ENCODE measurements at regions not wholly inside any gene's neighbourhood (a gene's known extent, or its start where the extent isn't known, plus 50 kb on each side); places are given as distances from the start of the nearest gene placed in this dataset.

DNA sequence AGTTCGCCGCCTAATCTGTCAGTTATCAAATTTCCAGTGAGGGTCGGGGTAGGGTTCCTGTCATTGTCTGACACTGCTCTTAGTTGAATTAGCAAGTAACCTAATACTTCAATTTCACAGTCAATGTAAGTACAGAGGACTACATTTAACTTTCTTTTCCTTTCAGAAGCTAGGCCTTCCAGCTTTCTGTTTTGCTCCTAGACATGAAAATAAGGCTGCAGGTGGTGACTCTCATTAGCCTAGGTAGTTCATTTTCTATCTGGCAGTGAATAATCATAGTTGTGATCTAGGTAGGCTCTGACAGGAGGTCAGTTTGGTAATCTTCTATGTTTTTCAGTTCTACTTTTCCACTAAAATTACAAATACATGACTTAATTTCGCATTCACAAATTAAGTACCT, 783.1 kb downstream of the MRPL39 start:
- TF ChIP-seq, protein P1, sequence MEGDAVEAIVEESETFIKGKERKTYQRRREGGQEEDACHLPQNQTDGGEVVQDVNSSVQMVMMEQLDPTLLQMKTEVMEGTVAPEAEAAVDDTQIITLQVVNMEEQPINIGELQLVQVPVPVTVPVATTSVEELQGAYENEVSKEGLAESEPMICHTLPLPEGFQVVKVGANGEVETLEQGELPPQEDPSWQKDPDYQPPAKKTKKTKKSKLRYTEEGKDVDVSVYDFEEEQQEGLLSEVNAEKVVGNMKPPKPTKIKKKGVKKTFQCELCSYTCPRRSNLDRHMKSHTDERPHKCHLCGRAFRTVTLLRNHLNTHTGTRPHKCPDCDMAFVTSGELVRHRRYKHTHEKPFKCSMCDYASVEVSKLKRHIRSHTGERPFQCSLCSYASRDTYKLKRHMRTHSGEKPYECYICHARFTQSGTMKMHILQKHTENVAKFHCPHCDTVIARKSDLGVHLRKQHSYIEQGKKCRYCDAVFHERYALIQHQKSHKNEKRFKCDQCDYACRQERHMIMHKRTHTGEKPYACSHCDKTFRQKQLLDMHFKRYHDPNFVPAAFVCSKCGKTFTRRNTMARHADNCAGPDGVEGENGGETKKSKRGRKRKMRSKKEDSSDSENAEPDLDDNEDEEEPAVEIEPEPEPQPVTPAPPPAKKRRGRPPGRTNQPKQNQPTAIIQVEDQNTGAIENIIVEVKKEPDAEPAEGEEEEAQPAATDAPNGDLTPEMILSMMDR (IDR thresholded peaks at IDR 0.05) = no peak
- Histone ChIP-seq H3K27ac (no peak overlapping the region), H3K4me3 (no peak overlapping the region)
- no peak for DNase-seq (ENCODE audit: low spot score)

DNA sequence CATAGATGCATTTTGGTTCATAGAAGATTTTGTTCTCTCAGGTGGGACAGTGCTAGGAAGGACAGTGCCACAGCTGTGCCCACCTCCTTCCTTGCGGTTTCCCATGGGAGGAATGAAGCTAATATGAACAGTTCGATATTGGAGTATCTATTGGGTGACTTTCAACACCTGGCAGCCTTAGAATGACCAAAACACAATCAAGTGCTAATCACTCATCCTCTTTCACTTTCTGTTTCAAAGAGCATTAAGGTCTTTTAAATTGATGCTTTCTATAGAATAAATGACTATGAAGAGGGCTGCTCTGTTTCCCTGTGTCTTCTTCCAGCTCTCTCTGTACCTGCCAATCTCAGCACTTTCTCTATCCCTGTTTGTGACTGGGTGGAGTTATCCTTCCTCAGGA, 784.0 kb downstream of the MRPL39 start:
- TF ChIP-seq, protein P1 (IDR thresholded peaks at IDR 0.05) = no peak
- DNase-seq (ENCODE audit: low spot score) = no peak
- H3K27ac ChIP-seq = no peak overlapping the region
- no peak overlapping the region for H3K4me3 ChIP-seq

DNA sequence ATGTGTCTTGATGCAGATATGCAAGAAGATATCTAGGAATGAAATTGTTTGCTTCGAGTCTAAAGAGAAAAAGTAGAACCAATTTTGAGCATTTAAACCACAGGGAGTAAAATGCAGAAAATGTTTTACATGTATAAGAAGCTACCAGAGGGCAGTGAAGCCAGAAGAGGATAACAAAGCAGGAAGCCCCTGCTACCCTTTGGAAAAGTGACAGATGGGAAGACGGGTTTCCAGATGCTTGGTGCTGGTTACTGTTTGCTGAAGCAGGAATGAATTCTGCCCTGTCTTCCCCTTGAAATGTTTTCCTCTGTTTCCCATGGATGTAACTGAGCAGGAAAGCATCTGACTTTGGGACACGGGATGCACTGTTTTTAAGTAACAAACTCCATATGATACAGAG, 822.2 kb downstream of the MRPL39 start:
- Histone ChIP-seq H3K4me3 (no peak overlapping the region), H3K27ac (no peak overlapping the region)
- no peak for DNase-seq (ENCODE audit: low spot score)
- TF ChIP-seq, protein P1 (IDR thresholded peaks at IDR 0.05) = no peak

DNA sequence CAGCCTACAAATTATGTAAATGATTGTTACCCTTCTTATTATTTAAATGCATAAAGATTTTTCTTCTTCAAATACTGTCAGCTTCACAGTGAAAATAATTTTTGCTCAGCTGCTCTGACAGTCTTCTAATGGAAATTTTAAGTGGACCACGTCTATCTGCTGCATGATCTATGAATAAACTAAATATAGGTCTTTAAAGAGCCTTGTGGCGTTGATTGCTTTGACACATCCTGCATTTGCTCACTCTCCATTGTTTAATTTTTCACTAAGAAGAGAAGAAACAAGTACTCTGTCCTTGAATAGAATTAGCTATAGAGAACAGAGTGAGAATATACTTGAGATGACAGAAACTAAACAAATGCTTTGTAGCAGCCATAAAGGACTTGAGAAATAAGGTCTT, 826.1 kb downstream of the MRPL39 start:
- no peak overlapping the region for H3K4me3 ChIP-seq
- no peak for DNase-seq (ENCODE audit: low spot score)
- H3K27ac ChIP-seq = no peak overlapping the region
- TF ChIP-seq, protein P1 (IDR thresholded peaks at IDR 0.05) = no peak

DNA sequence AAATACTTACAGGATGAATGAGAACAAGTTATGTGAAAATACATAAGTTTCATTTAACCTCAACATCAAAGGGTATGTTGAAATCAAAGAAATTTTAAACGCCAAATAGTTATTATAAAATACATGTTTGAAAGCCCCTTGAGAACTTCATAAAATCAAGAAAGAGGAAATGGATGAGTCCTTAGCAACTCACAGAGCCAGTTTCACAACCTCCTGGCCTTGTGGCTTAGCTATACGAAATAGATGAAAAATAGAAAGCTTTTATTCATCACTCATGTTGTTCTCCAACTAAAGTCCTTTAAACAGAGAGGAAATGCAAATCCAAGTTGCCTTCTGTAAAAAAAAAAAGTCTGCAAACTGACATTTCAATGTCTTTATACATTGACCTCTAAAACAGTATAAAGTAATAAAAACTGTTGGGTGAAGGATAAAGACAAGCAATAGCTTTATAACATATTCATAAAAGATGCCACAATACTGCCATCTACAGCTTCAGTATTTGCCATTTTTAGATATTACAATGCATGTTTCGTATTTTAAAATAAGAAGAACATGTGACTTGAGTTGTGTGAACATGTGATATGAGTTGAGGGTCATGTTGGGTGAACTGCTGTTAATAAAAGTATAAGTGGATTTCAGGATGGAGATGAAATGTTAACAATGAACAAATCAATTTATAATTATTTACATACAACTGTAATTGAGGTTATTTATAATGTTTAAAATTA, 847.8 kb downstream of the MRPL39 start:
- Histone ChIP-seq H3K4me3 (no peak overlapping the region), H3K27ac (no peak overlapping the region)
- TF ChIP-seq, protein P1 (IDR thresholded peaks at IDR 0.05) = no peak
- DNase-seq (ENCODE audit: low spot score) = no peak

DNA sequence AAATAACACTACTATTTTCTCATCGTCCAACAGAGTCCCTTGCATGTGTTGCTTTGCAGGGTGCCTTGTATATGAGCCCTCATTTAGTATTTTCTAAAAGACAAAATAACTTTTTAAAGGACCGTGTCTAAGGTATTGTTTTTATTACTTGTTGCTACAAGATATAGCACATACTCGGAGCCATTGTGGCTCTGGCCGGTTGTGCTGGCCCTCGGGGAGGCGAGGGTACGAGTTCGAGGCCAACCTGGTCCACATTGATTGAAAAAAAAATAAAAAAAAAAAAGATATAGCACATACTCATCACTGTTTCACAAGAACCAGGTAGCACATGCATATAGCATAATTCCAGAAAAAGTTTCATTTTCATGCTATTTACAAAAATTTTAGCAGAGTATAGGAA, 869.2 kb downstream of the MRPL39 start:
- Histone ChIP-seq H3K27ac (no peak overlapping the region), H3K4me3 (no peak overlapping the region)
- TF ChIP-seq, protein P1 (IDR thresholded peaks at IDR 0.05) = no peak
- DNase-seq (ENCODE audit: low spot score) = no peak

DNA sequence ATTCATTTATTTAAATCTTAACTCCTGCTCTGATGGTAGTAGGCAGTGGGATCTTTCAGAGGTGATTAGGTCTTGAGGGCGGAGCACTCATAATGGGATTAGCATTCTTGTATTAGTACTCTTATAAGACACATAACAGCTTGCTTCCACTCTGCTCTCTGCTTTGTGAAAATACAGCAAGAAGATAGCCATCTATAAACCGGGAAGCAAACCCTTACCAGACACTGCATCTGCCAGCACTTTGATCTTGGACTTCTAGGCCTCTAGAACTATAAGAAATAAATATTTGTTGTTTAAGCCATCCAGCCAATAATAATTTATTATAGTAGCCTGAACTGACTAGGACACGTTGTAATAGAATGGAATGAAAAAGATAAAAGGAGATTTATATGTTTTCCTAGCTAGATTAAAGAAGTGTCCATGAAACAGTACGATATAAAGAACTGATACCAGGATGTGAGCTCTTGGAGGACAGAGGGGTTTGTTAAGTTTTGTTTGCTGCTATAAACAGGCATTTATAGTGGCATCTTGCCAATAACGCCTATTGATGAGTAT, 869.9 kb downstream of the MRPL39 start:
- TF ChIP-seq, protein P1 (IDR thresholded peaks at IDR 0.05) = no peak
- no peak overlapping the region for H3K4me3 ChIP-seq
- H3K27ac ChIP-seq = no peak overlapping the region
- DNase-seq (ENCODE audit: low spot score) = no peak
